GM18508 (cell line): ENCODE measurements at regions not wholly inside any gene's neighbourhood (a gene's known extent, or its start where the extent isn't known, plus 50 kb on each side); places are given as distances from the start of the nearest gene placed in this dataset.
"Not testable (repeated sequence)": the region's sequence is repeated elsewhere in the genome, so short reads cannot be mapped to it uniquely, and the experiment has no call there.

Experiments used
- ATAC-seq: cut with Tn5 transposase; IDR thresholded peaks from one replicate; pipeline ENCODE4 v1.9.1; 2021; ENCODE audit warnings: moderate number of reproducible peaks; ENCODE audit not compliant: insufficient read depth, unreplicated experiment

GRCh38 chr15:22196423-22196822 lies 116.1 kb downstream of the OR4M2 start:
- ATAC-seq: not testable (repeated sequence)

DNA sequence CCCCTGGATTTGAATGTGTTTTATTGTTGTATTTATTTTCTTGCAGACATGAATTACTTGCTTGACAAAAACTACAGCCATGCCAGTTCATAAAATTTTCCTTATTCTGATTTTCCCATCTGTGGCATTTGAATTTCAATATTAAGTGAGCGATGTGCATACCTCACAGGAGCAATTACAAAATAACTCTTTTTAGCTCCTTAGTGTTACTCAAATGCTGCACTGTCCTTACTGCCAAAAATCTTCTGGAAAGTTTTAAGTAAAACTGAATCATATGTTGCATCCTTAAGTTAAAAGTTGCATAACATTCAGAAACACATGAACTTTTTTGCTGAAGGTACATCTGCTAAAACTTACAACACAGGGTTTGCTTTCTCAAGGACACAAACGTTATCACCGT lies 120.1 kb downstream of the OR4M2 start:
- not testable (repeated sequence) for ATAC-seq

- ATAC-seq: not testable (repeated sequence)
Measured at GRCh38 chr15:22201993-22202659, 121.8 kb downstream of the OR4M2 start.

GRCh38 chr15:22203208-22203607 lies 122.9 kb downstream of the OR4M2 start:
- not testable (repeated sequence) for ATAC-seq

- ATAC-seq: not testable (repeated sequence)
Measured at GRCh38 chr15:22209086-22209485, 128.8 kb downstream of the OR4M2 start.

- not testable (repeated sequence) for ATAC-seq
Measured at GRCh38 chr15:22222596-22222995, 142.3 kb downstream of the OR4M2 start.

- ATAC-seq: no peak
Measured at GRCh38 chr15:22224241-22224671, 143.9 kb downstream of the OR4M2 start.

GRCh38 chr15:22224961-22225360 lies 144.6 kb downstream of the OR4M2 start:
- ATAC-seq: not testable (repeated sequence)

DNA sequence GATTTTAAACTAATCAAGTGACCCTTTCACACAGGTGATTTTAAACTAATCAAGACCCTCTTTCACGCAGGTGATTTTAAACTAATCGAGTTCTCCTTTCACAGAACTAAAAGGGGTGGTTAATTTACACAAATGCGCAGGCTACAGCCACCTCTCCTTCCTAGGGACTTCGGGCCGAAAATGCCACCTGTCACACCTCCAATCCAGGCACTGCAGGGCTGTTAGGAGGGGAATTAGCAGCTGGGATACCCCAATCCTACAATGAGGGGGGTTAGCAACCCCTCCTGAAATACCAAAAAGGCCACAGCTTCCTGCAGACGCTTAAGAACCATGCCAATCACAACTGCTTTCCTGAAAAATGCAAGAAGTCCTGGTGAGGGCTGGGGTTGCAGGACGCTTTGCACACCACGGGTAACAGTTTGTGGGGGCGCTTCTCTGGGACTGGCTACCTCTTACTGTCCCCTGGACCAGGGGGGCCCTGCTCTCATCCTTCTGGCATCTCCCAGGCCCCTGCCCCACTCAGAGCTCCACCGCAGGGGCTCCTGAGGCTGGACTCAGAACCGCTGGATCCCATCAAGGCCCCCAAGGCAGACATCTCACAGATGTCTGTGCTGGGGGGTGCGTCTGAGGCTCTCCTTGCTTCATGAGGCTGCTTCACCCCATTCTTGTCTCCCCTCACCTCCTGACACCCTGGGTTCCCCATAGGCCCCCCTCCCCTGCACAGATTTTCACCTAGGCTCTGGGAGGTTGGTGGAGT lies 145.9 kb downstream of the OR4M2 start:
- no peak for ATAC-seq

- ATAC-seq: no peak
Measured at GRCh38 chr15:22227411-22228100, 147.2 kb downstream of the OR4M2 start.

- no peak for ATAC-seq
Measured at GRCh38 chr15:22228101-22228762, 147.9 kb downstream of the OR4M2 start.

DNA sequence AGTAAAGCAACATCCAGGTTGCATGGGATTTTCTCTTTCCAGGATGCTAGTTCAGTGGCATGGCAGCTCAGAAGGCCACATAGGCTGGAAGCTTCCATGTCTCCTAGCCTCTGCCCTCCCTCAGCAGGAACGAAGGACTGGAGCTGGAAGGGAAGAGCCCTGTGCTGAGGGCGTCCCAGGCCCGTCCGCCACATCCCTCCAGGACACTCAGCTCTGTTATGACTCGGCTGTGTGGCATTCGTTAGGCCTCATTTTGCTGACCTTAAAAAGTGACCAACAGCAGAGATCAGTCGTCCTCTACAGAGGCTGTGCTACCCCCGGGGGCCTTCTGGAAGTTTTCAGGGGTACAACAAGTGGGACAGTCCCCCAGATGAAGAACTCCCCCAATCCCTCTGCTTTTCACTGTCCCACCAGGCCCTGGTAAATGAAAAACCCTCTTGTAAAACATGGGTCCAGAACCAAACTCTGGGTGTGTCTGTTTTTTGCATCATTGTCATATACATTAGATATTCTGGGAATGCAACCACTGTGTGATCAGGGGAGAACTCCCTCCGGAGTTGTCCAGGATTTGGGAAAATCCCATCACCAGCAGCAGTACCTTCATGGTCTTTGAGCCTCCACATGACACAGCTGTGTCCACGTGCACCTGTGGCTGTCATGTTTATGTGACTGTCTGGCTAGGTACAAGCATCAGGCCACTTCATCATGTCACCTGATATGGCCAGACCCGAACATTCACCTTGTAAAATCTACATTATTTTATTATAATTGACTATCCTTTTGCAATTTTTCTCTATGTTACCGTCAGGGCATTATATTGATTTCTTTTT lies 149.9 kb downstream of the OR4M2 start:
- no peak for ATAC-seq

- ATAC-seq: no peak
Measured at GRCh38 chr15:22231603-22232002, 151.3 kb downstream of the OR4M2 start.

- ATAC-seq: no peak
Measured at GRCh38 chr15:22232675-22233074, 152.3 kb downstream of the OR4M2 start.

- not testable (repeated sequence) for ATAC-seq
Measured at GRCh38 chr15:22235261-22235930, 155.1 kb downstream of the OR4M2 start.

- no peak for ATAC-seq
Measured at GRCh38 chr15:22236469-22236868, 156.1 kb downstream of the OR4M2 start.

GRCh38 chr15:22237891-22238275 lies 157.6 kb downstream of the OR4M2 start:
- ATAC-seq: no peak

DNA sequence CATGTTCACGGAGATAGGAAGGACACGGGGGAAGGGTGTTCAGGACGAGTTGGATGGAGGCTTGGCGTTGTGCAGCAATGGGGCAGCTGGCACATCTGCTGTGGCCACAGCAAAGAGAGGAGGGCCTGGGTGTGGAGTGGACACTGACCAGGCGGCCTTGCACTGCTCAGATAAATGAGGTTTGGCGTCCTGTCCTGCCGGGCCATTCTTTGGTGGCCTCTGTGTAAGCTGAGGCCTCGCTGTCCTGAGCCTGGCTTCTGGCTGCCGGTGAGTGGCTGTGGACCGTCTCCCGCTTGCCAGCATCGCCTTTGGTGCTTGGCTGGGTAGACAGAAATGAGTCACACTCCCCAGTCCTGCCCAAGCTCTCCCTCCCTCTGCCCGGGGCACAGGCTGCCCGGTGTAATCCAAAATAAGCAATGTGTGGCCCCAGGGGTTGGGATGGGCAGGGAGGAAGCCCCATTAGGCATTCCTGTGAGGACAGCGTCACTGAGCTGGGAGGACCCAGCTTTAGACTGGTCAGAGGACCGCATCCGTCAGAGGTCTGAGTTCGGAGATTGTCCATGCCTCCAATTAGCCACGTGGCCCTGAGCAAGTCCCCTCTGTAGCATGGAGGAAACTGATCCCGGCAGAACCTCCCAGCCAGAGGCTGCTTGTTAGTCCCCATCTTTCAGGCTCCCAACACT lies 158.1 kb downstream of the OR4M2 start:
- ATAC-seq: not testable (repeated sequence)
